Neural crest cell (in vitro differentiated cells): ENCODE measurements at regions not wholly inside any gene's neighbourhood (a gene's known extent, or its start where the extent isn't known, plus 50 kb on each side); places are given as distances from the start of the nearest gene placed in this dataset.
A peak's percentile ranks its signal among the peaks of the same experiment; 100 is the strongest.

Experiments used
- DNase-seq: peaks from one replicate; pipeline ENCODE4 v3.0.0; 2021; ENCODE audit warnings: low read depth, mixed read lengths, low spot score
- H3K27ac Mint-ChIP-seq: one replicate; pipeline ENCODE4 v1.8.0; 2021; ENCODE audit warnings: mild to moderate bottlenecking, mixed read lengths; ENCODE audit not compliant: unreplicated experiment
- H3K27me3 Mint-ChIP-seq: 2 replicates; pipeline ENCODE4 v1.8.0; 2021; ENCODE audit warnings: low read depth, mild to moderate bottlenecking, mixed read lengths
- H3K36me3 Mint-ChIP-seq: 2 replicates; pipeline ENCODE4 v1.8.0; 2021; ENCODE audit warnings: low read depth, mild to moderate bottlenecking, mixed read lengths
- H3K4me1 Mint-ChIP-seq: 2 replicates; pipeline ENCODE4 v1.8.0; 2021; ENCODE audit warnings: mixed read lengths
- H3K4me3 Mint-ChIP-seq: one replicate; pipeline ENCODE4 v1.8.0; 2021; ENCODE audit warnings: mild to moderate bottlenecking, mixed read lengths
- H3K9me3 Mint-ChIP-seq: 2 replicates; pipeline ENCODE4 v1.8.0; 2021; ENCODE audit warnings: mixed read lengths
- CTCF ChIP-seq: fragments of 200-600 bp; sonication (generic); conservative IDR thresholded peaks from 2 replicates; pipeline ENCODE4 v1.5.0; 2021; ENCODE audit warnings: antibody characterized with exemption, mild to moderate bottlenecking

GRCh38 chr12:33581613-33582122 lies 142.0 kb upstream of the SYT10 start:
- no peak for TF ChIP-seq CTCF
- Mint-ChIP-seq H3K9me3 (peaks cover 1% of the 10 kb centered on the region), H3K4me1 (peaks cover 12% of the 10 kb centered on the region), H3K36me3 (no peaks in the 10 kb centered on the region), H3K4me3 (no peak overlapping the region), H3K27ac (peak overlapping the region; percentile 79), H3K27me3 (no peaks in the 10 kb centered on the region)
- no peak for DNase-seq

GRCh38 chr12:33586576-33586975 lies 147.0 kb upstream of the SYT10 start:
- no peak for DNase-seq
- H3K4me1 Mint-ChIP-seq = peaks cover 18% of the 10 kb centered on the region
- H3K4me3 Mint-ChIP-seq = no peak overlapping the region
- no peak overlapping the region for H3K27ac Mint-ChIP-seq
- H3K27me3 Mint-ChIP-seq = no peaks in the 10 kb centered on the region
- no peaks in the 10 kb centered on the region for H3K36me3 Mint-ChIP-seq
- H3K9me3 Mint-ChIP-seq = no peaks in the 10 kb centered on the region
- TF ChIP-seq CTCF = no peak

GRCh38 chr12:33587354-33587753 lies 147.7 kb upstream of the SYT10 start:
- no peak for TF ChIP-seq CTCF
- H3K4me1 Mint-ChIP-seq = peaks cover 10% of the 10 kb centered on the region
- H3K4me3 Mint-ChIP-seq = no peak overlapping the region
- H3K27me3 Mint-ChIP-seq = no peaks in the 10 kb centered on the region
- no peak for DNase-seq
- H3K9me3 Mint-ChIP-seq = no peaks in the 10 kb centered on the region
- H3K27ac Mint-ChIP-seq = no peak overlapping the region
- H3K36me3 Mint-ChIP-seq = no peaks in the 10 kb centered on the region

GRCh38 chr12:33587784-33588712 lies 148.4 kb upstream of the SYT10 start:
- peaks cover 9% of the 10 kb centered on the region for H3K4me1 Mint-ChIP-seq
- no peak overlapping the region for H3K4me3 Mint-ChIP-seq
- H3K9me3 Mint-ChIP-seq = no peaks in the 10 kb centered on the region
- no peak overlapping the region for H3K27ac Mint-ChIP-seq
- no peak for TF ChIP-seq CTCF
- H3K27me3 Mint-ChIP-seq = no peaks in the 10 kb centered on the region
- DNase-seq = no peak
- H3K36me3 Mint-ChIP-seq = no peaks in the 10 kb centered on the region

GRCh38 chr12:33588725-33589405 lies 149.2 kb upstream of the SYT10 start:
- H3K9me3 Mint-ChIP-seq = no peaks in the 10 kb centered on the region
- H3K4me1 Mint-ChIP-seq = peaks cover 9% of the 10 kb centered on the region
- H3K27me3 Mint-ChIP-seq = no peaks in the 10 kb centered on the region
- H3K36me3 Mint-ChIP-seq = no peaks in the 10 kb centered on the region
- no peak overlapping the region for H3K4me3 Mint-ChIP-seq
- H3K27ac Mint-ChIP-seq = no peak overlapping the region
- TF ChIP-seq CTCF = no peak
- no peak for DNase-seq
